GM13977 (cell line): ENCODE measurements at regions not wholly inside any gene's neighbourhood (a gene's known extent, or its start where the extent isn't known, plus 50 kb on each side); places are given as distances from the start of the nearest gene placed in this dataset.

Source experiments
- DNase-seq: peaks from one replicate; pipeline ENCODE4 v3.0.0; 2012; ENCODE audit warnings: low spot score
- CTCF ChIP-seq: IDR thresholded peaks from 2 replicates; pipeline ENCODE4 v1.5.1; 2012; ENCODE audit warnings: mild to moderate bottlenecking, control low read depth; ENCODE audit not compliant: insufficient read depth; ENCODE audit errors: extremely low read depth, missing control alignments
- in situ Hi-C: fragments of 300-500 bp; cut with MboI; formaldehyde crosslinking; loops from one replicate; pipeline ENCODE4 v1.12.0; 2022; ENCODE audit warnings: low sequenced_read_pairs, low pct_unique_long_range_greater_than_20kb, mixed read lengths, inconsistent platforms; ENCODE audit not compliant: unreplicated experiment

GRCh38 chr5:67266654-67267350 lies 70.2 kb upstream of the CD180 start:
- TF ChIP-seq CTCF, result no peak
- no peak for DNase-seq
- in situ Hi-C loops, result no loop called here

GRCh38 chr5:67265951-67266350 lies 69.4 kb upstream of the CD180 start:
- DNase-seq, result no peak
- in situ Hi-C loops, result no loop called here
- no peak for TF ChIP-seq CTCF

GRCh38 chr5:67263656-67264408 lies 67.2 kb upstream of the CD180 start:
- TF ChIP-seq CTCF, result no peak
- in situ Hi-C loops, result no loop called here
- no peak for DNase-seq

- DNase-seq, result no peak
- no peak for TF ChIP-seq CTCF
- in situ Hi-C loops, result no loop called here
These were observed 66.4 kb upstream of the CD180 start for GRCh38 chr5:67262956-67263355.

GRCh38 chr5:67262206-67262605 lies 65.6 kb upstream of the CD180 start:
- no peak for TF ChIP-seq CTCF
- DNase-seq, result no peak
- in situ Hi-C loops, result no loop called here

- in situ Hi-C loops, result no loop called here
- TF ChIP-seq CTCF, result no peak
- no peak for DNase-seq
These were observed 63.1 kb upstream of the CD180 start for GRCh38 chr5:67259548-67260215.
